NOMO-1 (cell line): ENCODE measurements at regions not wholly inside any gene's neighbourhood (a gene's known extent, or its start where the extent isn't known, plus 50 kb on each side); places are given as distances from the start of the nearest gene placed in this dataset.
"Not testable (repeated sequence)": the region's sequence is repeated elsewhere in the genome, so short reads cannot be mapped to it uniquely, and the experiment has no call there.

ENCODE experiments used
- DNase-seq, 2 experiments: peaks; one replicate each; lab custom pipeline; 2025; ENCODE audit not compliant: unreplicated experiment in 2 of 2; lab: John Stamatoyannopoulos, UW

DNA sequence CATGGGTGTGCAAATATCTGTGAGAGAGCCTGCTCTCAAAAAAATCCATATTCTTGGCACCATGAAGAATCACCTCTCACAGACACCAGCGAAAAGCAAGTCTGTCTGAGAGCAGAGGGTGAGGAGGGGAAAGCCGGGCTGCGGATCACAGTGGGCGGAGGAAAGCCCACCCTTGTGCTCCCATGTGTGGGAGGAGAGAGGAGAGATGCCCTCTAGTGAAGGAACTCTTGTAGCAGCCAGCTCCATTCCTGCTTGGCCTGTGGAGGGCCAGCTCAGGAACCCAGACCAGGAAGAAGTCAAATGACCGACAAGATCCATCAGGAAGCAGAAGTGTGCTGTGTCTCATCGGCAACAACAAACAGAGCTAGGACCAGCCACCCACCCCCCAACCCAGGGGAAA lies 321.7 kb upstream of the PLGLB1 start:
- not testable (repeated sequence) for DNase-seq

DNA sequence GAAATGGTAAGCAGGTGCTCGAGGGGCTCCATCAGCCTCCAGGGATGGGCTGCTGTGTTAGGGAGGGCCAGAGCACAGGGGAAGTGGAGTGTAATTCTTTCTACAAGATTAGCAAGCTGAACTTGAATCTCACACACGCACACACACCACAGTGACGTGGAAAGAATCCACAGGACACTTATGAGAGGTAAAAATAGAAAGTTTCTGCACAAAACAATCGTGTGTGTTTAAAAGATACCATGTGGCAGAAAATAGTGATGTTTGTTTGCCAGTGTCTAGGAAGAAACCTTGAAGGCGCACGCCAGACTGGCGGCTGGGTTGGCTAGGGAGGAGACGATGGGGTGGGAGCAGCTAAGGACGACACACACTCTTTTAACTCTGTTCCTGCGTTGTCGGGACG lies 323.6 kb upstream of the PLGLB1 start:
- not testable (repeated sequence) for DNase-seq

DNA sequence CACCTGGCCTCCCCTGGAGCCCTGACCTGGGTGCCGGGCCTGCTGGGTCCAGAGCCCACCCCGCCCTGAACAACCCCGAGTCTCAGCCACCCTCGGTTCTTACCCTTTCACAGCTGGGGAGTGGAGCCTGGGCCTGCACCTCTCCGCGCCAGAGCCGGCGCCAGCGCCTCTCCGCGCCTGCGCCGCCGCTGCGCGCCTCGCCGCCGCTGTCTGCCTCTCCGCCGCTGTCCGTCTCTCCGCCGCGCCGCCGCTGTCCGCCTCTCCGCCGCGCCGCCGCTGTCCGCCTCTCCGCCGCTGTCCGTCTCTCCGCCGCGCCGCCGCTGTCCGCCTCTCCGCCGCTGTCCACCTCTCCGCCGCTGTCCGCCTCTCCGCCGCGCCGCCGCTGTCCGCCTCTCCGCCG lies 326.9 kb upstream of the PLGLB1 start:
- not testable (repeated sequence) for DNase-seq

DNA sequence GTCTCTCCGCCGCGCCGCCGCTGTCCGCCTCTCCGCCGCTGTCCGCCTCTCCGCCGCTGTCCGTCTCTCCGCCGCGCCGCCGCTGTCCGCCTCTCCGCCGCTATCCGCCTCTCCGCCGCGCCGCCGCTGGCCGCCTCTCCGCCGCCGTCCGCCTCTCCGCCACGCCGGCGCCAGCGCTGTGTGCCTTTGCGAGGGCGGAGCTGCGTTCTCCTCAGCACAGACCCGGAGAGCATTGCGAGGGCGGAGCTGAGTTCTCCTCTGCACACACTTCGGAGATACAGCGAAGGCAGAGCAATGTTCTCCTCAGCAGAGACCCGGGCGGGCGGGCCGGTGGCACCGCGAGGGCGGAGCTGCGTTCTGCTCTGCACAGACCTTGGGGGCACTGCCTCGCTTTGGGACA lies 327.4 kb upstream of the PLGLB1 start:
- DNase-seq = not testable (repeated sequence)

DNA sequence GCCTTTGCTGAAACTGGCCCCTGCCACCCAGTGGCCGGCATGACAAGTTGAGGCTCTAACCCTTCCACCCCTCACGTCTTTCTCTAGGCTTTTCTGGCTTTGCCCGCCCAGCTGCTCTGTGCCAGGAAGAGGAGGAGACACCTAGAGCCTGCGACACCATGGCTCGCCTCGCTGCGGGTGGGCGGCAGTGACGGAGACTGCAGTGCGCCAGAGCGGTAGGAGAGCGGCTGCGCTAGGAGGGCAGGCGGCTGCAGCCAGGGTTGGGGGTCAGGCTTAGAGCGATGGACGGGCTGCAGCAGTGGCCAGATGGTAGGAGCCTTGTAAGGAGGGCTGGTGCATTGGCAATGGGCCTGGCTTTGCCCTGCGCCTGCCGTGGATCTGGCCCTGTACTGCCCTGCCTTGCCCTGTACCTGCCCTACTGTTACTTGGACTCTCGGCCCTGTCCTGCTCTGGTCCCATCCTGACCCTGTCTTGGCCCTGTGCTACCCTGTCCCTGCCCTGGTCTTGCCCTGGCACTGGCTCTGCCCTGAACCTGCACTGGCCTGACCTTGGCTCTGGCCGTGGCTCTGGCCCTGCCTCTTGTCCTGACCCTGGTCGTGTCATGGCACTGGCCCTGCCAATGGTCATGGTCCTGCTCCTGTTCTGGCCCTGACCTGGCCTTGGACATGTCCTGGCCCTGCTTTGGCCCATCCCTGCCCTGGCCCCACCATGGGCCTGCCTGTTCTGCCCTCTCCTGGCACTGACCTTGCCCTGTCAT lies 330.7 kb upstream of the PLGLB1 start:
- not testable (repeated sequence) for DNase-seq

DNA sequence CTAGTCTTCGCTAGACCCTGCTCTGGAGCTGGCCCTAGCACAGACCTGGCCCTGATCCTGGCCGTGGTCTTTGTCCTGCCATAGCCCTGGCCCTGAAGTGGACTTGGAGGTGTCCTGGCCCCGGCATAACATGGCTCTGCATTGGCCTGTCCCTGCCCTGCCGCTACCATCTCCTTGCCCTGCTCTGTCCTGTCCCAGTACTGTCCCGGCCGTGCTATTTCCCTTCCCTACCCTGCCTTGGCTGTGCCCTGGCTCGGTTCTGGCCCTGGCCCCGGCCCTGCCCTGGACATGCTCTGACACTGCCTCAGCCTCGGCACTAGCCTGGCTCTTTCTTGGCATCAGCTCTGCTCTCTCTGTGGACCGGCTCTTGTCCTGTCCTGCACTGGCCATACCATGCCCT lies 331.8 kb upstream of the PLGLB1 start:
- not testable (repeated sequence) for DNase-seq

DNA sequence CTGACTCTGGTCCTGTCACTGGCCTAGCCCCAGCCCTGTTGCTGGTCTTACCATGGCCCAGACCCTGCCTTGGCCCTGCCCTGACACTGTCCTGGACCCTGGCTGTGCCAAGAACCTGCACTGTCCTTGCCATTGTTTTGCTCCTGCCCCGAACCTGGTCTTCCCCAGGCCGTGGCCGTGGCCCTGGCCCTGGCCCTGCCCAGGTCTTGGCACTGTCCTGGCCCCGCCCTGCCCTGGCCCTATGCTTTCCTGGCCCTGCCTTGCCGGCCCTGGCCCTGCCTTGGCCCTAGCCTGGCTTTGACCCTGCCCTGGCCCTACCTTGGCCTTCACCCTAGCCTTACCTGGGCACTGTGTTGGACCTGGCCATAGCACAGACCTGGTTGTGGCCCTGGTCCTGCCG lies 332.5 kb upstream of the PLGLB1 start:
- DNase-seq = not testable (repeated sequence)

DNA sequence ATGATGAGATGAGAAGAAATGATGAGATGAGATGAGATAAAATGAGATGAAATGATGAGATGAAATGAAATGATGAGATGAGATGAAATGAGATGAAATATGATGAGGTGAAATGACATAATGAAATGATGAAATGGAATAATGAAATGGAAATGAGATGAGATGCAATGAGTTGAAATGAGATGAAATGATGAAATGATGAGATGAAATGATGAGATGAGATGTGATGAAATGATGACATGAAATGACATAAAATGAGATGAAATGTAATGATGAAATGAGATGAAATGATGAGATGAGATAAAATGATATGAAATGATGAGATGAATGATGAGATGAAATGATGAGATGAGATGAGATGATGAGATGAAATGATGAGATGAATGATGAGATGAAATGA lies 338.6 kb upstream of the PLGLB1 start:
- DNase-seq = not testable (repeated sequence)

DNA sequence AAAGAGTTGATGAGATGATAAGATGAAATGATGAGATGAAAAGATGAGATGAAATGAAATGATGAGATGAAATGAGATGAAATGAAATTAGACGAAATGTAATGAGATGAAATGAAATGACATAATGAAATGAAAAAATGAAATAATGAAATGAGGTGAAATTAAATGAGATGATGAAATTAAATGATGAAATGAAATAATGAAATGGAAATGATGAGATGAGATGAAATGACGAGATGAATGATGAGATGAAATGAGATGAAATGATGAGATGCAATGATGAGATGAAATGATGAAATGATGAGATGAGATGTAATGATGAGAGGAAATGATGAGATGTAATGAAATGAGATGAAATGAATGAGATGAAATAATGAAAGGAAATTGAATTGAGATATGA lies 339.3 kb upstream of the PLGLB1 start:
- not testable (repeated sequence) for DNase-seq

DNA sequence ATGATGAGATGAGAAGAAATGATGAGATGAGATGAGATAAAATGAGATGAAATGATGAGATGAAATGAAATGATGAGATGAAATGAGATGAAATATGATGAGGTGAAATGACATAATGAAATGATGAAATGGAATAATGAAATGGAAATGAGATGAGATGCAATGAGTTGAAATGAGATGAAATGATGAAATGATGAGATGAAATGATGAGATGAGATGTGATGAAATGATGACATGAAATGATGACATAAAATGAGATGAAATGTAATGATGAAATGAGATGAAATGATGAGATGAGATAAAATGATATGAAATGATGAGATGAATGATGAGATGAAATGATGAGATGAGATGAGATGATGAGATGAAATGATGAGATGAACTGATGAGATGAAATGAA lies 340.2 kb upstream of the PLGLB1 start:
- DNase-seq = not testable (repeated sequence)

DNA sequence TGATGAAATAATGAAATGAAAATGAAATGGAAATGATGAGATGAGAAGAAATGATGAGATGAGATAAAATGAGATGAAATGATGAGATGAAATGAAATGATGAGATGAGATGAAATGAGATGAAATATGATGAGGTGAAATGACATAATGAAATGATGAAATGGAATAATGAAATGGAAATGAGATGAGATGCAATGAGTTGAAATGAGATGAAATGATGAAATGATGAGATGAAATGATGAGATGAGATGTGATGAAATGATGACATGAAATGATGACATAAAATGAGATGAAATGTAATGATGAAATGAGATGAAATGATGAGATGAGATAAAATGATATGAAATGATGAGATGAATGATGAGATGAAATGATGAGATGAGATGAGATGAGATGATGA lies 342.7 kb upstream of the PLGLB1 start:
- DNase-seq = not testable (repeated sequence)

DNA sequence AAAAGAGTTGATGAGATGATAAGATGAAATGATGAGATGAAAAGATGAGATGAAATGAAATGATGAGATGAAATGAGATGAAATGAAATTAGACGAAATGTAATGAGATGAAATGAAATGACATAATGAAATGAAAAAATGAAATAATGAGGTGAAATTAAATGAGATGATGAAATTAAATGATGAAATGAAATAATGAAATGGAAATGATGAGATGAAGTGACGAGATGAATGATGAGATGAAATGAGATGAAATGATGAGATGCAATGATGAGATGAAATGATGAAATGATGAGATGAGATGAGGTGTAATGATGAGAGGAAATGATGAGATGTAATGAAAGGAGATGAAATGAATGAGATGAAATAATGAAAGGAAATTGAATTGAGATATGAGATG lies 343.4 kb upstream of the PLGLB1 start:
- not testable (repeated sequence) for DNase-seq

DNA sequence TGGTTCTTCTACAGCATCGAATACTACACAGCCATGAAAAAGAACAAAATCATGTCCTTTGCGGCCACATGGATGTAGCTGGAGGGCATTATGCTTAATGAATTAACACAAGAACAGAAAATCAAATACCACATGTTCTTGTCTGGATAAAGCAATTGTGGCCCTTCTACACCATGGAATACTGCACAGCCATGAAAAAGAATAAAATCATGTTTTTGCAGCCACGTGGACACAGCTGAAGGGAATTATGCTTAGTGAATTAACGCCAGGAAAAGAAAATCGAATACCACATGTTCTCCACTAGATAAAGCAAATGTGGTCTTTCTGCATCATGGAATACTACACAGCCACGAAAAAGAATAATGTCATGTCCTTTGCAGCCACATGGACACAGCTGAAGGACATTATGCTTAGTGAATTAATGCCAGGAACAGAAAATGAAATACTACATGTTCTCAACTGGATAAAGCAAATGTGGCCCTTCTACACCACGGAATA lies 361.8 kb upstream of the PLGLB2 start:
- DNase-seq = not testable (repeated sequence)

DNA sequence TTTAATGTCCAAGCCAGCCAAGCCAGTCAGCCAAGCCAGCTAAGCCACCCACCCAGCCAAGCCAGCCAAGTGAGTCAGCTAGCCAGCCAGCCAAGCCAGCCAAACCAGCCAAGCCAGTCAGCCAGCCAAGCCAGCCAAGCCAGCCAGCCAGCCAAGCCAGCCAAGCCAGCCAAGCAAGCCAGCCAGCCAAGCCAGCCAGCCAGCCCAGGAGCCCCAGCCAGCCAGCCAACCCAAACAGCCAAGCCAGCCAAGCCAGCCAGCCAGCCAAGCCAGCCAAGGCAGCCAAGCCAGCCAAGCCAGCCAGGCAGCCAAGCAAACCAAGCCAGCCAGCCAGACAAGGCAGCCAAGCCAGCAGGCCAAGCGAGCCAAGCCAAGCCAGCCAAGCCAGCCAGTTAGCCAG lies 352.1 kb upstream of the PLGLB2 start:
- DNase-seq = not testable (repeated sequence)

DNA sequence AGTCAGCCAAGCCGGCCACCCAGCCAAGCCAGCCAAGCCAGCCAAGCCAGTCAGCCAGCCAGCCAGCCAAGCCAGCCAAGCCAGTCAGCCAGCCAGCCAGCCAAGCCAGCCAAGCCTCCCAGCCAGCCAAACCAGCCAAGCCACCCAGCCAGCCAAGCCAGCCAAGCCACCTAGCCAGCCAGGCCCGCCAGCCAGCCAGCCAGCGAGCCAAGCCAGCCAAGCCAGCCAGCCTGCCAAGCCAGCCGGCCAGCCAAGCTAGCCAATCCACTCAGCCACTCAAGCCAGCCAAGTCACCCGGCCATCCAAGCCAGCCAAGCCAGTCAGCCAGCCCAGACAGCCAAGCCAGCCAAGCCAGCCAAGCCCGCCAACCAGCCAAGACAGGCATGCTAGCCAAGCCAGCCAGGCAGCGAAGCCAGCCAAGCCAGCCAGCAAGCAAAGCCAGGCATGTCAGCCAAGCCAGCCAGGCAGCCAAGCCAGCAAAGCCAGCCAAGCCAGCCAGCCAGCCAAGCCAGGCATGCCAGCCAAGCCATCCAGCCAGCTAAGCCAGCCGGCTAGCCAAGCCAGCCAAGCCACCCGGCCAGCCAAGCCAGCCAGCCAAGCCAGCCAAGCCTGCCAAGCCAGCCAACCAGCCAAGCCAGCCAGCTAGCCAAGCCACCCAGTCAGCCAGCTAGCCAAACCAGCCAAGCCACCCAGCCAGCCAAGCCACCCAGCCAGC lies 351.2 kb upstream of the PLGLB2 start:
- not testable (repeated sequence) for DNase-seq

DNA sequence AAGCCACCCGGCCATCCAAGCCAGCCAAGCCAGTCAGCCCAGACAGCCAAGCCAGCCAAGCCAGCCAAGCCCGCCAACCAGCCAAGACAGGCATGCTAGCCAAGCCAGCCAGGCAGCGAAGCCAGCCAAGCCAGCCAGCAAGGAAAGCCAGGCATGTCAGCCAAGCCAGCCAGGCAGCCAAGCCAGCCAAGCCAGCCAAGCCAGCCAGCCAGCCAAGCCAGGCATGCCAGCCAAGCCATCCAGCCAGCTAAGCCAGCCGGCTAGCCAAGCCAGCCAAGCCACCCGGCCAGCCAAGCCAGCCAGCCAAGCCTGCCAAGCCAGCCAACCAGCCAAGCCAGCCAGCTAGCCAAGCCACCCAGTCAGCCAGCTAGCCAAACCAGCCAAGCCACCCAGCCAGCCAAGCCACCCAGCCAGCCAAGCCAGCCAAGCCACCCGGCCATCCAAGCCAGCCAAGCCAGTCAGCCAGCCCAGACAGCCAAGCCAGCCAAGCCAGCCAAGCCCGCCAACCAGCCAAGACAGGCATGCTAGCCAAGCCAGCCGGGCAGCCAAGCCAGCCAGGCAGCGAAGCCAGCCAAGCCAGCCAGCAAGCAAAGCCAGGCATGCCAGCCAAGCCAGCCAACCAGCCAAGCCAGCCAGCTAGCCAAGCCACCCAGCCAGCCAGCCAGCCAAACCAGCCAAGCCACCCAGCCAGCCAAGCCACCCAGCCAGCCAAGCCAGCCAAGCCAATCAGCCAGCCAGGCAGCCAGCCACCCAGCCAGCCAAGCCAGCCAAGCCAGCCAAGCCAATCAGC lies 350.4 kb upstream of the PLGLB2 start:
- not testable (repeated sequence) for DNase-seq

DNA sequence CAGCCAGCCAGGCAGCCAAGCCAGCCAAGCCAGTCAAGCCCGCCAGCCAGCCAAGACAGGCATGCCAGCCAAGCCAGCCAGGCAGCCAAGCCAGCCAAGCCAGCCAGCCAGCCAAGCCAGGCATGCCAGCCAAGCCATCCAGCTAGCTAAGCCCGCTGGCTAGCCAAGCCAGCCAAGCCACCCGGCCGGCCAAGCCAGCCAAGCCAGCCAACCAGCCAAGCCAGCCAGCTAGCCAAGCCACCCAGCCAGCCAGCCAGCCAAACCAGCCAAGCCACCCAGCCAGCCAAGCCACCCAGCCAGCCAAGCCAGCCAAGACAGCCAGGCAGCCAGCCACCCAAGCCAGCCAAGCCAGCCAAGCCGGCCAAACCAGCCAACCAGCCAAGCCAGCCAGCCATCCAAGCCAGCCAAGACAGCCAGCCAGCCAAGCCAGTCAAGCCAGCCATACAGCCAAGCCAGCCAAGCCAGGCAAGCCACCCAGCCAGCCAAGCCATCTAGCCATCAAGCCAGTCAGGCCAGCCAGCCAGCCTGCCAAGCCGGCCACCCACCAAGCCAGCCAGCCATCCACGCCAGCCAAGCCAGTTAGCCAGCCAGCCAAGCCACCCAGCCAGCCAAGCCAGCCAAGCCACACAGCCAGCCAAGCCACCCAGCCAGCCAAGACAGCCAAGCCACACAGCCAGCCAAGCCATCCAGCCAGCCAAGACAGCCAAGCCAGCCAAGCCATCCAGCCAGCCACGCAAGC lies 349.2 kb upstream of the PLGLB2 start:
- not testable (repeated sequence) for DNase-seq

DNA sequence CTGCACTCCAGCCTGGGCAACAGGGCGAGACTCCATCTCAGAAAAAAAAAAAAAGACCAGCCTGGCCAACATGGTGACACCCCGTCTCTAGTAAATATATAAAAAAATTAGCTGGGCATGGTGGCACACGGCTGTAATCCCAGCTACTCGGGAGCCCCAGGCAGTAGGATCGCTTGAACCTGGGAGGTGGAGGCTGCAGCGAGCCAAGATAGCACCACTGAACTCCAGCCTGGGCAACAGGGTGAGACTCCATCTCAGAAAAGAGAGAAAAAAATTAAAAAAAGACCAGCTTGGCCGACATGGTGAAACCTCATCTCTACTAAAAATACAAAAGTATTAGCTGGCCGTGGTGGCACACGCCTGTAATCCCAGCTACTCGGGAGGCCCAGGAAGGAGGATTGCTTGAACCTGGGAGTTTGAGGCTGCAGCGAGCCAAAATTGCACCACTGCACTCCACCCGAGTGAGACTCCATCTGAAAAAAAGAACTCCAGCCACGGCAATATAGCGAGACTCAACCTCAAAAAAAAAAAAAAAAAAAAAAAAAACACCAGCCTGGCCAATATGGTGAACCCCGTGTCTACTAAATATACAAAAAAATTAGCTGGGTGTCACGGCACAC lies 346.1 kb upstream of the PLGLB2 start:
- no peak for DNase-seq

DNA sequence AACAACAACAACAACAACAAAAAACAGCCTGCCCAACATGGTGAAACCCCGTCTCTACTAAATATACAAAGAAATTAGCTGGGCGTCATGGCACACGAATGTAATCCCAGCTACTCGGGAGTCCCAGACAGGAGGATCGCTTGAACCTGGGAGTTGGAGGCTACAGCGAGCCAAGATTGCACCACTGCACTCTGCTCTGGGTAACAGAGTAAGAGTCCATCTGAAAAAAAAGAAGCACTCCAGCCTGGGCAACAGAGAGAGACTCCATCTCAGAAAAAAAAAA lies 344.1 kb upstream of the PLGLB2 start:
- no peak for DNase-seq
